Immature natural killer cell (primary cell): ENCODE measurements at regions not wholly inside any gene's neighbourhood (a gene's known extent, or its start where the extent isn't known, plus 50 kb on each side); places are given as distances from the start of the nearest gene placed in this dataset.
"Not testable (repeated sequence)": the region's sequence is repeated elsewhere in the genome, so short reads cannot be mapped to it uniquely, and the experiment has no call there.

Experiments used
- DNase-seq, 3 donors: peaks; one replicate each; pipeline ENCODE4 v3.0.0; 2022; ENCODE audit warnings: mixed read lengths in 1 of 3
- H3K27ac Mint-ChIP-seq, 6 donors: one replicate each; pipeline ENCODE4 v1.8.0; 2020; ENCODE audit warnings: mixed read lengths in 6 of 6, mild to moderate bottlenecking in 5 of 6, inconsistent platforms in 4 of 6, moderate library complexity in 3 of 6
- H3K27me3 Mint-ChIP-seq, 3 donors: one replicate each; pipeline ENCODE4 v1.8.0; 2020 to 2021; ENCODE audit warnings: low read depth in 3 of 3, mild to moderate bottlenecking in 3 of 3, mixed read lengths in 3 of 3, moderate library complexity in 3 of 3, inconsistent platforms in 1 of 3
- H3K36me3 Mint-ChIP-seq, 3 donors: one replicate each; pipeline ENCODE4 v1.8.0; 2020; ENCODE audit warnings: mixed read lengths in 3 of 3, inconsistent platforms in 2 of 3, mild to moderate bottlenecking in 2 of 3
- H3K4me1 Mint-ChIP-seq, 2 donors: one replicate each; pipeline ENCODE4 v1.8.0; 2020; ENCODE audit warnings: inconsistent platforms in 2 of 2, mild to moderate bottlenecking in 2 of 2, mixed read lengths in 2 of 2, moderate library complexity in 1 of 2
- H3K4me3 Mint-ChIP-seq, 5 donors: one replicate each; pipeline ENCODE4 v1.8.0; 2020; ENCODE audit warnings: mild to moderate bottlenecking in 5 of 5, mixed read lengths in 5 of 5, inconsistent platforms in 3 of 5, moderate library complexity in 3 of 5
- H3K9me3 Mint-ChIP-seq, 6 donors: one replicate each; pipeline ENCODE4 v1.8.0; 2020; ENCODE audit warnings: mild to moderate bottlenecking in 6 of 6, mixed read lengths in 6 of 6, inconsistent platforms in 4 of 6, moderate library complexity in 3 of 6

DNA sequence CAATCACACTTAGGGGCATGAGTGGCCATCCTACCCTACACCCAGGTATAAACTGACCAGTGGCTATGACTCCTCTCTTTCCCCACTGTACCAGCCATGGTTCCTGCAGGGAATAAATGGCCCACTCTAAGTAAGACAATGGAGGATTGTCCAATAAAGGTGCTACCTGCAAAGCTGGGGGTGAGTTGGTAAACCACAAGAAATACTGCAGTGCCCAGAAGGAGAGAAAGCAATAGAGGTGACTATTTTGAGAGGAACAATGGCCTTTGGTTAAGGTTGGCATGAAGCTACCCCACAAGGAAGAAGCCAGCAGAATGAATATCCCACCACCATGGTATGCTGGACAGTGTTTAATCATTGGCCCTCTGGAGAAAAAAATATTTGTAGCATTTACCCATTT, 233.3 kb upstream of the ECI2 start:
- Mint-ChIP-seq H3K9me3 (no peaks in the 10 kb centered on the region), H3K4me1 (peaks cover 7 to 9% of the 10 kb centered on the region in 2 donors), H3K27me3 (peaks cover 1 to 9% (median 4%) of the 10 kb centered on the region in 3 donors), H3K36me3 (no peaks in the 10 kb centered on the region), H3K4me3 (no peak overlapping the region), H3K27ac (no peak overlapping the region)
- no peak for DNase-seq

DNA sequence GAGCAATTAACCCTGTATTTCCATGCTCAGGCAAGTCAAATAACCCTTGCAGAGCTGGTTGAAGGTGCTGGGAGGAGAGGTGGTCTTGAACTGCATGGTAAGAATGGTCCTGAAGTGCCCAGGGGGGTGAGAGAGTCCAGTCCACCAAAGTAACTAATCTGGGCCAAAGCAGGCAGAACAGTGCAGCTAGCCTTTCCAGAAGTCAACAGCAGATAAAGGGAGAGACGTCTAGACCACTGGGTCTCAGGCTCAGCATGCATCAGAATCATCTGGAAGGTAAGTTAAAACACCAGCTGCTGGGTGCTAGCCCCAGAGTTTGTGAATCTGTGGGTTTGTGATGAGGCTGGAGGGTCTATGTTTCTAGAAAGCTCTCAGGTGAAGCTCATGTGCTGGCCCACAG, 232.3 kb upstream of the ECI2 start:
- Mint-ChIP-seq H3K27me3 (peaks cover 1 to 9% (median 4%) of the 10 kb centered on the region in 3 donors), H3K4me1 (peaks cover 7 to 9% of the 10 kb centered on the region in 2 donors), H3K9me3 (no peaks in the 10 kb centered on the region), H3K36me3 (no peaks in the 10 kb centered on the region), H3K27ac (no peak overlapping the region), H3K4me3 (no peak overlapping the region)
- DNase-seq = no peak

DNA sequence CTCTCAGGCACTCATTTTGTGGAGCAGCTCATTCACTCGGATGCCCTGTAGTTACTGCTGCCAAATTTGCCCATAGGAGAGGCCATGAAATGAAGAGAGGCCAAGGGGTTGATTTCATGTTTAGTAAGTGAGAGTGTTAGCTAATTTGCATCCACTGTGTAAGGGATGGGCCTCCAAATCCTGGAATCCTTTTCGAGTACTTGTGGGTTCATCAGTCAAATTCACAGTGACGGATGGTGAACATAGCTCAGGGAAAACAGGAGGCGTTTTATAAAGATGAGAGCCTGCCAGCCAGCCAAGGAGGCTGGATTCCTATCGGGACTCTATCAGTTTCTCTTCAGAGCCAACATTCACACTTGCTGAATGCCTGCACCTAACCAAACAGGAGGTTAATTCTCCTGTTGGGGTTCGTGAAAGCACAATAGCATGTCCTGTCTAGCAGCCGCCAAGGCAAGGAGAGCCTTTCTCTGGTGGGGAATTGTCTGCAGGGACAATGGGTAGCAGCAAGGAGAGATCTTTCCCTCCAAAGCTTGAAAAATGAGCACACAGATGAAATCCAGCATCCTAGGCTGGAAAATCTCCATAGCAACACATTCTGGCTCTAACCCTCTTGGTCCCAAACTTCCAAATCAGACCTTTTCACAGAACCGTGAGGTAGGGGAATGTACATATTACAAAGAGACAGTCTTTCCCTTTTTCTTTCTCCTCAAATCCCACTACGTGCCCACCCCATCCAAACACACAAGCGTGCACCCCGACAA, 231.4 kb upstream of the ECI2 start:
- H3K4me1 Mint-ChIP-seq = peaks cover 7 to 9% of the 10 kb centered on the region in 2 donors
- H3K9me3 Mint-ChIP-seq = no peaks in the 10 kb centered on the region
- no peak overlapping the region for H3K27ac Mint-ChIP-seq
- no peaks in the 10 kb centered on the region for H3K36me3 Mint-ChIP-seq
- H3K27me3 Mint-ChIP-seq = peaks cover 1 to 9% (median 2%) of the 10 kb centered on the region in 3 donors
- H3K4me3 Mint-ChIP-seq = no peak overlapping the region
- DNase-seq = no peak

DNA sequence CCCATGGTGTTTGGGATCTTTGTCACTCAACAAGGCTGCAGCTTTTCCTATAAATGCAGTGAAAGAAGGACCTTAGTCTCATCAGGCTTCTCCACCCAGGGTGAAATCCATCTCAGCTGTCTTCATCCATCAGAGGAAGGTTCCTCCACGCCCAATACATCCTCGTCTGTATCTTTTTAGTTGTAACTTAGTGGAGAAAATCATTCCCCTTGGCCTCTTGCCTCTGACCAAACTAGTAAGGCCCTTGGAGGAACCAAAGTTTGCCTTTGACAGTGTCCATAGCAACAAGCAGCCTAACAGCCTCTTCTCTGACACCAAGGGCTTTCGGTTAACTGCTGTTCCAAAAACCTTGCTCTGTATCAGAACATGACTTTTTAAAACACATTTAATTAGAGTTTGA, 230.3 kb upstream of the ECI2 start:
- no peaks in the 10 kb centered on the region for H3K36me3 Mint-ChIP-seq
- peaks cover 7 to 9% of the 10 kb centered on the region in 2 donors for H3K4me1 Mint-ChIP-seq
- H3K4me3 Mint-ChIP-seq = no peak overlapping the region
- peaks cover 1 to 11% (median 2%) of the 10 kb centered on the region in 3 donors for H3K27me3 Mint-ChIP-seq
- no peak overlapping the region for H3K27ac Mint-ChIP-seq
- H3K9me3 Mint-ChIP-seq = no peaks in the 10 kb centered on the region
- DNase-seq = no peak

DNA sequence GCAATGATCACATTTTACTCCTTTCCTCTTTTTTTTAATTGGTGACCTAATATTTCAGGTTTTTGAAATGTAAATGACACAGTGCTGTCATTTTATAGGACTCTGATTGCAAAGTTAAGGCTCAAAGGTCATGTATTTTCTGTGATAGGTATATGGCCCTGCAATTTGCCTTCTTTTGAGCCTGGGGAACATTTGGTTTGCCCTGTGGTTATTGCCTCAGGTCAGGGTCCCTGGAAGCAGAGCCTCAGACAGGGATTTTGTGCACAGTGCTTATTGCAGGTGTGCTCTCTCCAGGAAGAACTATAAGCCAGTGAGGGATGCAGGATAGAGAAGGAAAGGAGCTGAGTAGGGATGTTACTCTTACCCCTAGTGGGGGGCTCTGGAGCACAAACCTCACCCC, 229.3 kb upstream of the ECI2 start:
- no peak for DNase-seq
- no peaks in the 10 kb centered on the region for H3K36me3 Mint-ChIP-seq
- no peak overlapping the region for H3K27ac Mint-ChIP-seq
- no peak overlapping the region for H3K4me3 Mint-ChIP-seq
- no peaks in the 10 kb centered on the region for H3K9me3 Mint-ChIP-seq
- H3K27me3 Mint-ChIP-seq = peaks cover 2 to 11% (median 3%) of the 10 kb centered on the region in 3 donors
- peaks cover 7 to 9% of the 10 kb centered on the region in 2 donors for H3K4me1 Mint-ChIP-seq

DNA sequence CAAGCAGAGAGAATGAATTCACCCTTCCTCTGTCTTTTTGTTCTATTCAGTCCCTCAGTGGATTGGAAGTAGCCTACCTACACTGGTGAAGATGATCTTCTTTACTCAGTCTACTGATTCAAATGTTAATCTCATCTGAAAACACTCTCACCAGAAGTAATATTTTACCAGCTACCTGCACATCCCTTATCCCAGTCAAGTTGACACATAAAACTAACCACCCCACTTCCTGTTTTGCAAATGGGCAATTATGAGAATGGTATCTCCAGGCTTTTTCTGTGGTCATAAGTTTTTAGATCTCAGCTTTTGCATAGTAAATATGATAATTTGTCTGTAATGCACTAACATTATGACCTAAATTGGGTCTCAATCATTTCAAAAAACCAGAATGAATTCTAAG, 228.8 kb upstream of the ECI2 start:
- no peak overlapping the region for H3K4me3 Mint-ChIP-seq
- H3K4me1 Mint-ChIP-seq = peaks cover 7 to 9% of the 10 kb centered on the region in 2 donors
- peaks cover 3 to 11% (median 4%) of the 10 kb centered on the region in 3 donors for H3K27me3 Mint-ChIP-seq
- H3K9me3 Mint-ChIP-seq = no peaks in the 10 kb centered on the region
- no peak for DNase-seq
- H3K27ac Mint-ChIP-seq = no peak overlapping the region
- no peaks in the 10 kb centered on the region for H3K36me3 Mint-ChIP-seq

DNA sequence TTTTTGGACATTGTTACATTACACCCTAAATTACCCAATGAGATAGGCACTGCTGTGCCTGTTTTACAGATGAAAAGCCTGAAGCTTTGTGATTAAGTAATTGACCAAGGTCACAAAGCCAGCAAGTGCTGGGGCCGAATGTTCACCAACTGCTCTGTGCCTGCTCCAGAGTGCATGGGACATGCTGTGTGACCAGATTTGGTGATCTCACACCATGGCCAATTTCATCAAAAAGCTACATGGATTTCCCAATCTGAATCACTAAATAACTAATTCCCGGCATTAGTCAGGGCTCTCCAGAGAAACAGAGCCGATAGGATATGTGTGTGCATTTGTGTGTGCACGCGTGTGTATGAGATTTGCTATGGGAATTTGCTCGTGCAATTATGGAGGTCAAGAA, 228.3 kb upstream of the ECI2 start:
- DNase-seq = no peak
- no peak overlapping the region for H3K4me3 Mint-ChIP-seq
- no peaks in the 10 kb centered on the region for H3K36me3 Mint-ChIP-seq

DNA sequence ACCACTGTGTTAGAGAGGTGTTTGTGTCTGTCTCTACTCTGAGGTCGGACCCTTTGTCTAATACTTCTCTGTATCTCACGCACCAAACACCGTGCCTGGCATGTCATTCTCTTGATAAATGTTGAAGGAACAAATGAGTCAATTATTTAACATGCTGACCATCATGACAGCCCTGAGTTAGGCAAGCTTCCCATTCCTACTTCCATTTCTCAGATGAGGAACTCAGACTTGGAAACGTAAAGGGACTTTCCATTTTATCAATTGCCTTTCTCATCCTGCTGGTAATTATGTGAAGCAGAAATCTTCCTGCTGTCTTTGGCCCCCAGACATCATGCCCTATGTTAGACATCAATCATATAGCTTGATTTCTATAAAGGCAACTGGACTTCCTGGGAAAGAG, 227.0 kb upstream of the ECI2 start:
- no peak for DNase-seq
- no peak overlapping the region for H3K4me3 Mint-ChIP-seq
- H3K36me3 Mint-ChIP-seq = no peaks in the 10 kb centered on the region
- H3K9me3 Mint-ChIP-seq = no peaks in the 10 kb centered on the region
- H3K27ac Mint-ChIP-seq = no peak overlapping the region
- peaks cover 7 to 9% of the 10 kb centered on the region in 2 donors for H3K4me1 Mint-ChIP-seq
- peaks cover 2 to 7% (median 2%) of the 10 kb centered on the region in 3 donors for H3K27me3 Mint-ChIP-seq

More for the DNA sequence above, 228.3 kb upstream of the ECI2 start:
- peaks cover 7 to 9% of the 10 kb centered on the region in 2 donors for H3K4me1 Mint-ChIP-seq
- no peaks in the 10 kb centered on the region for H3K9me3 Mint-ChIP-seq
- H3K27ac Mint-ChIP-seq = no peak overlapping the region
- H3K27me3 Mint-ChIP-seq = peaks cover 2 to 11% (median 3%) of the 10 kb centered on the region in 3 donors

DNA sequence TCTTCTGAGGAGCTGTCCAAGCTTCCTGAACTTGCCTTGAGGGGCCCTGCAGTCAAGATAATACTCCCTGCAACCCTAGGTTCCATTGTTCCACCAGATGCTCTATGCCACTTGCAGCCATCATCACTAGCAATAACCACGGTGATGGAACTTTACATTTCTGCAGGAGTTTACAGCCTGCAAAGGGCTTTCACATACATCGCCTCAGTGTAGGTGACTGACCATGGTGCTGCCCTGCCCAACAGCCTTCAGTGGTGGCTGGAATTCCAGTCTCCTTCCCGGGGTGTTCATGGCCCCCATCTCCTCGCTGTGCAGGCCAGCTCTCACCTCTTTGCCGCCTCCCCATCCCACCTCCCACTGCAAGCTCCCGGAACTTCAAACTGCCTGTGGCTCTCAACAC, 225.5 kb upstream of the ECI2 start:
- no peaks in the 10 kb centered on the region for H3K9me3 Mint-ChIP-seq
- H3K4me3 Mint-ChIP-seq = no peak overlapping the region
- no peak overlapping the region for H3K27ac Mint-ChIP-seq
- peaks cover 2 to 4% (median 2%) of the 10 kb centered on the region in 3 donors for H3K27me3 Mint-ChIP-seq
- no peaks in the 10 kb centered on the region for H3K36me3 Mint-ChIP-seq
- peaks cover 7 to 9% of the 10 kb centered on the region in 2 donors for H3K4me1 Mint-ChIP-seq
- DNase-seq = no peak

DNA sequence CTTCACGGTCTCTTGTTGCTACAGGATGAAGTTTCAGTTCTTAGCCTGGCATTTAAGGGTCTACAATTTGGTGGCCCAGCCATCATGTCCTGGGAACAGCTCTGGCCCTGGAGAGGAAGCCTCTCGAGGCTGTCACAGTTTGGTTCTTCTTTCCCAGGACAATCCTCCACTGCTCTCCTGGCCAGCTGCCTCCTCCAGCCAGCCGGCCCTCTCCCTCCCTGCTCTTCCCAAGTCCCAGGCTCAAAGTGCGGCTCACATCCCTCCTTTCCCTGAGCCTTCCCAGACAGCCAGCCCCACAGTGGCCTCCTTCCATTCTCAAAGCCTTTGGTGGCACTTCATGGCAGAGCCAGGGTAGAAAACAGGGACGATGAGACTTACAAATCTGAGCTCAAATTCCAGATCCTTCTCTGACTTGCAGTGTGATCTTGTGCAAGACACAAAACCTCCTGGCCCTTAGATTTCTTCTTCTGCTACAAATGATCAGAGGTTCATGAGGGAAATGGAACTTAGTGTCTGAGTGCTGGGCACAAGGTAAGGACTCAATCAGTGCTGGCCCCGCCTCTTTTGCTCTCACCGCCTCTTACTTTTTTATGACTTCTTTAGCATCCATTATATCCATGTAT, 223.8 kb upstream of the ECI2 start:
- no peak for DNase-seq
- Mint-ChIP-seq H3K4me3 (no peak overlapping the region), H3K4me1 (peaks cover 4 to 5% of the 10 kb centered on the region in 2 donors), H3K27ac (no peak overlapping the region), H3K9me3 (no peaks in the 10 kb centered on the region), H3K36me3 (no peaks in the 10 kb centered on the region), H3K27me3 (peaks cover 2 to 4% (median 2%) of the 10 kb centered on the region in 3 donors)

DNA sequence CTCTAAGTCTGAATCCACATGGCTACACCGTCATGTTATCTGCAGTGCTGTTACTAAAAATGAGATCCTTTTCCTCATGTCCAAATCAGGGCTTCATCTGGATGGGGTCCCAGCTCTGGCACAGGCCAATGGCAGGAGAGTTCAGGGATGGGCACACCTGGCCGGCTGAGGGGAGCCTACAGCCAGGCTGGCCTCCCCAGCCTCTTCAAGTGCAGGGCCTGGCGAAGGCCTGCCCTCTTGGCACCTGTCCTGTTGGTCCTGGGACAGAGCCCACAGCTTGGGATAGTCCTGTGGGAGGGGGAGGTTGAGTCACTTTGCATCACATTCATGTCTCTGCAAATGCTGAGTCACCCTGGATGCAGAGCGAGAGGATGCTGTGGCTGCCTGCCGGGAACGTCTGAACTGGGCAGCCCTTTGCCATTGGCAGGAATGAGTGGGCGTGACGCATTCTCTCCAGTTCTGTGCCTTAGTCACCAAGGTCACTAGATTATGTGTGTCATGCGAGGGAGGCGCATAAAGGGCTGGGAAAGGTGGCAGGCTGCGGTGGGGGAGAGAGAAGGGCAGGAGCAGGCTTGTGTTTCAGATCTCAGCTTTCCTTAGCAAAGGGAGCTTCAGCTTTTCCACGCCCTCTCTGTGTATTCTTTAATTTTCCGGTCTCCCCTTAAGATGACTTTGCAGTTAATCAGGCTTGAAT, 223.2 kb upstream of the ECI2 start:
- DNase-seq = no peak
- no peaks in the 10 kb centered on the region for H3K4me1 Mint-ChIP-seq
- H3K9me3 Mint-ChIP-seq = no peaks in the 10 kb centered on the region
- no peaks in the 10 kb centered on the region for H3K36me3 Mint-ChIP-seq
- no peak overlapping the region for H3K27ac Mint-ChIP-seq
- peaks cover 2 to 4% (median 2%) of the 10 kb centered on the region in 3 donors for H3K27me3 Mint-ChIP-seq
- H3K4me3 Mint-ChIP-seq = no peak overlapping the region

DNA sequence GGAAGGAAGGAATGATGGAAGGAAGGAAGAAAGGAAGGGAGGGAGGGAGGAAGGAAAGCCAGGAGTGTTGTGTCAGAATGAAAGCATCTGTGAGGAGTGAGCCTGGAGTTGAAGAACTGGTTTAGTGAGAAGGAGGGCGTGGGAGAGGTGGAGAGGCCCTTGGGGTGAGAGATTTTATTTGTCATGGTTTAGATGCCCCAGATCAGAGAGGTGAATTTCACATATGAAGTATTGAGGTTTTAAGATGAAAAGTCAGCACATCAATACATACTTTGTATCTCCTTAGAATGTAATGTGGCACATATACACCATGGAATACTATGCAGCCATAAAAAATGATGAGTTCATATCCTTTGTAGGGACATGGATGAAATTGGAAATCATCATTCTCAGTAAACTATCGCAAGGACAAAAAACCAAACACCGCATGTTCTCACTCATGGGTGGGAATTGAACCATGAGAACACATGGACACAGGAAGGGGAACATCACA, 222.3 kb upstream of the ECI2 start:
- not testable (repeated sequence) for H3K9me3 Mint-ChIP-seq, H3K36me3 Mint-ChIP-seq, H3K27me3 Mint-ChIP-seq, H3K27ac Mint-ChIP-seq, H3K4me3 Mint-ChIP-seq, DNase-seq, H3K4me1 Mint-ChIP-seq

DNA sequence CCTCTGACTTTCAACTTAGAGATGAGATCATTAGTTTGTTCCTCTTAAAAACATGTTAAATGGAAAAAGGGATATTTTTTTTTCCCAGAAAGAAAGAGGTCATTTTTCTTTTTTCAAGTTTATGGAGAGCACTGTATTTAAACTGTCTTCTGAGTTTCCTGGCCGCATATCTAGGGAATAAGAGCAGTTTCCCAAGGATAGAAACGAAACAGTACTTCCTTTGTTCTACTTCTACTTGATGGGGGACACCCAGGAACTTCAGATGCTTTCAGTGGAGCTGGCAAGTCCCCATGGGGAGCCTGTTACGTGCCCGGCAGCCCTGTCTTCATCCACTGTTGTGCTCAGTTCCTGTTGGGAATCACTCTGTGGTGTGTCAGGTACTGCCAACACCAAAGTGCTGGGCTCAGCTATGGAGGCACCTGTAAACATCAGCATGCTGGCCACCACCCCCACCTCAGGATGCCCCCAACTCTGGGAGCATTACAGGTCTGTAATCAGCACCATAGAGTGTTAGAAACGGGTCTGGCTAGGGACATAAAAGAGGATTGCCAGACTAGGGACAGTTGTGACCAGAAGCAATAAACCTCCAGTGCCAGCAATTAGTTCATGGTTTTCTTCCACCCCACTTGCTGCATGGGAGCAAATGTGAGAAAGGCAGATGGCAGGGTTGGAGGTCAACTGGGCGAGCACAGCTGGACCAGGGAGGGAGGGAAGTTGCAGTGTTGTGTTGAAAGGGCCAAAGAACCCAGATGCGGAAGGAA, 221.7 kb upstream of the ECI2 start:
- H3K4me3 Mint-ChIP-seq = no peak overlapping the region

More for the DNA sequence above, 221.7 kb upstream of the ECI2 start:
- Mint-ChIP-seq H3K4me1 (no peaks in the 10 kb centered on the region), H3K9me3 (no peaks in the 10 kb centered on the region), H3K36me3 (no peaks in the 10 kb centered on the region), H3K27me3 (peaks cover 2 to 6% (median 2%) of the 10 kb centered on the region in 3 donors), H3K27ac (no peak overlapping the region)
- no peak for DNase-seq
